Gastroesophageal sphincter (tissue), 3 donors: ENCODE measurements at regions not wholly inside any gene's neighbourhood (a gene's known extent, or its start where the extent isn't known, plus 50 kb on each side); places are given as distances from the start of the nearest gene placed in this dataset.

Source experiments
- CTCF ChIP-seq, 4 experiments: fragments of 200-600 bp in 2 of 4; fragments of 450-650 bp in 2 of 4; sonication (generic) in 1 of 4; IDR thresholded peaks; one replicate each; pipeline ENCODE4 v1.5.1; 2017 to 2019; ENCODE audit warnings: antibody characterized with exemption in 4 of 4, mild to moderate bottlenecking in 2 of 4, moderate library complexity in 2 of 4
- EP300 ChIP-seq: sonication (generic); formaldehyde crosslinking; IDR thresholded peaks from one replicate; pipeline ENCODE4 v1.6.1; 2017; ENCODE audit warnings: antibody characterized with exemption, mild to moderate bottlenecking
- POLR2A ChIP-seq, 2 donors: fragments of 450-650 bp; IDR thresholded peaks; one replicate each; pipeline ENCODE4 v1.6.1; 2017; ENCODE audit warnings: antibody characterized with exemption in 2 of 2, mild to moderate bottlenecking in 2 of 2, moderate library complexity in 1 of 2
- POLR2AphosphoS5 ChIP-seq: sonication (generic); formaldehyde crosslinking; IDR thresholded peaks from one replicate; pipeline ENCODE4 v1.6.1; 2017; ENCODE audit warnings: antibody characterized with exemption

- TF ChIP-seq CTCF (IDR thresholded peaks at IDR 0.05) (no peak), POLR2A (IDR thresholded peaks at IDR 0.05) (no peak), EP300 (no peak), POLR2AphosphoS5 (no peak)
Measured at GRCh38 chr20:56786503-56786902, 157.4 kb downstream of the TFAP2C start.
